ENCODE measurements at regions not wholly inside any gene's neighbourhood (a gene's known extent, or its start where the extent isn't known, plus 50 kb on each side); places are given as distances from the start of the nearest gene placed in this dataset.

DNA sequence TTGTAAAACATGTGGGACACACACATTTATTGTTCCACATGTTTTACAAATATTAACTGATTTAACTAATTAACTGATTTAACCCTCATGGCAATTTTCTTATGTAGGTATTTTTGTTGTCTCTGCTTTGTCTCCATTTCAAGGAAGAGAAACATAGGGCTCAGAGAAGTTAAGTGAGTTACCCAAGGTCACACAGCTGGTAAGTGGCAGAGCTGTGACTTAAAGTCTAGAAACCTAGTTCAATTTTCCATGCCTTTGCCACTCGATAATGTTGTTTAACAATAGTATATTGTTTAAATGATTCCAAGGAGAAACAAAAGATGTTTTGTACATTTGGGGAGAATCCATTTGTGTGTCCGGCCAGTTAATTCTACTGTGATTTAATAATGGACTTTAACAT, 284.1 kb upstream of the CDH5 start:
- no peak for TF ChIP-seq ZNF423 (CRISPR knock-in tag; IDR thresholded peaks at IDR 0.05)
- TF ChIP-seq, protein P1, sequence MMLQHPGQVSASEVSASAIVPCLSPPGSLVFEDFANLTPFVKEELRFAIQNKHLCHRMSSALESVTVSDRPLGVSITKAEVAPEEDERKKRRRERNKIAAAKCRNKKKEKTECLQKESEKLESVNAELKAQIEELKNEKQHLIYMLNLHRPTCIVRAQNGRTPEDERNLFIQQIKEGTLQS (CRISPR knock-in tag; conservative IDR thresholded peaks at IDR 0.05) = no peak
- TF ChIP-seq, protein P2, sequence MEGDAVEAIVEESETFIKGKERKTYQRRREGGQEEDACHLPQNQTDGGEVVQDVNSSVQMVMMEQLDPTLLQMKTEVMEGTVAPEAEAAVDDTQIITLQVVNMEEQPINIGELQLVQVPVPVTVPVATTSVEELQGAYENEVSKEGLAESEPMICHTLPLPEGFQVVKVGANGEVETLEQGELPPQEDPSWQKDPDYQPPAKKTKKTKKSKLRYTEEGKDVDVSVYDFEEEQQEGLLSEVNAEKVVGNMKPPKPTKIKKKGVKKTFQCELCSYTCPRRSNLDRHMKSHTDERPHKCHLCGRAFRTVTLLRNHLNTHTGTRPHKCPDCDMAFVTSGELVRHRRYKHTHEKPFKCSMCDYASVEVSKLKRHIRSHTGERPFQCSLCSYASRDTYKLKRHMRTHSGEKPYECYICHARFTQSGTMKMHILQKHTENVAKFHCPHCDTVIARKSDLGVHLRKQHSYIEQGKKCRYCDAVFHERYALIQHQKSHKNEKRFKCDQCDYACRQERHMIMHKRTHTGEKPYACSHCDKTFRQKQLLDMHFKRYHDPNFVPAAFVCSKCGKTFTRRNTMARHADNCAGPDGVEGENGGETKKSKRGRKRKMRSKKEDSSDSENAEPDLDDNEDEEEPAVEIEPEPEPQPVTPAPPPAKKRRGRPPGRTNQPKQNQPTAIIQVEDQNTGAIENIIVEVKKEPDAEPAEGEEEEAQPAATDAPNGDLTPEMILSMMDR (IDR thresholded peaks at IDR 0.05) = no peak

Measured in WTC11 (cell line).